ENCODE measurements at regions not wholly inside any gene's neighbourhood (a gene's known extent, or its start where the extent isn't known, plus 50 kb on each side); places are given as distances from the start of the nearest gene placed in this dataset.

DNA sequence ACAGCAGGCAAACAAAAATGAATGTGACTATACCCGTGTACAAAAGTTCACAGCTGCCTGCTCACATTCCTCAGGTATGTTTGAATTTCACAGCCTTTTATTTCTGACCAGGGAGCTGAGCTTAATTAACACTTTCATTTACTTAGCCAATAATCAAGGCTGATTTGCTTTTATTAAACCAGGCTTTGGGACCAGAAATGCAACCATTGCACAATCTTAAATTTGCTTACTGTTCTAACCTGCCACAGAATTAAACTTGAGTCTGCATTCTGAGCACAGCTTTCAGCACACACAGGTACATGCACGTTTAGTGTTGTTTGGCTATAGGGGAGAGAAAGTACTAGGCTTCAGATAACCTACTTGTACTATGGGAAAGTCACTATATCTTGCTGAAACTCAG lies 372.4 kb upstream of the ATP5MC3 start:
- no peak for DNase-seq

DNA sequence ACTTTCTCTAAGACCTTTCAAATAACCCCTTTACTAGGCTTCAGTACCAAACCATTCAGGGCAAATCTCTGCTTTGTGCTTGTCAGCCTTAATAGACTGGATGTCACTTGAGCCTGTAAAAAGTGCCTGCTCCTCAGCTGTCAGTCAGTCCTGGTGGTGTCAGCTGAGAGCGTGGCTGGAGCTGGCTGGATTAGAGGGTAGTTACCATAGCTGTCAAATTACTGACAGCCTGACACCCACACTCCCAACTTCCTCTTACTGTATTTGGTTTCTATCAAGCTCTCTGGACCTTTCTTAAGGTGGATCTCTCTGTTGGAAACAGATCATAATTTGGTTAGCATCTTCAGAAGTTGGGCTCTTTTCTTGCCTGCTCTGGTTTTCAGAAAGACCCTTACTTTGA lies 371.4 kb upstream of the ATP5MC3 start:
- peak; percentile 82 for DNase-seq

DNA sequence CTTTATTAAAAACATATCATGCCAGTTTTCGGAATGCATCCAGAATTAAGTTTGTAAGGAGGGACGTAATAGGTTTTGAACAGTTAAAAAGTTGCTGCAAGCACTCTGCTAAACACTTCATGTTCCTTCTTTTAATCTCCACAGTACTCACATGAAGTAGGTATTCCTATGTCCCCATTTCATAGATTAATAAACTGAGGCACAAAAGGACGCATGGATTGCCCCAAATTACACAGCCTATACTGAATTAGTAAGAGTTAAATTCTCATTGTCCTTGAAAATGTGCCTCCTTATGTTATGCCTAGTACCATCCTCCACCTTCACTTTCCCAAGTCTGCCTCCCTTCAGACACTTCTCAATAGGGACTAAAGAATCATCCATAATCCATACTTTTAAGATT lies 358.9 kb upstream of the ATP5MC3 start:
- no peak for DNase-seq

DNA sequence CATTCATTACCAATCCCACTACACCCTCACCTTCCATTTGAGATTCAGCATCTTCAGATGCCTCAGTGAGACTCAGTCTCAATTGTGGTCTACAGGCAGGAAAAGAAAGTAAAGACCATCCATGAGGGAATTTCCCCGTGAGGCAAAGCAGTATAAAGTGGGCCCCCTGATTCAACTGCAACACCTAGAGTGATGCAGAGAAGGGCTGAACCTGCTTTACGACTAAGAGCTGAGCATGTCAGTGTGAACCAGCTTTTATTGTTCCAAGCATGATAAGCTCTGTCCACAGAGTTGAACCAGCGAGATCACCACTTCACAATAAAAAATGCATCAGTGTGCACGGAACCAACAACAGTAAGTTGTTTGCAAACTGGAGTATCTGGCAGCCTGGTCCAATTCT lies 357.6 kb upstream of the ATP5MC3 start:
- DNase-seq, result no peak

DNA sequence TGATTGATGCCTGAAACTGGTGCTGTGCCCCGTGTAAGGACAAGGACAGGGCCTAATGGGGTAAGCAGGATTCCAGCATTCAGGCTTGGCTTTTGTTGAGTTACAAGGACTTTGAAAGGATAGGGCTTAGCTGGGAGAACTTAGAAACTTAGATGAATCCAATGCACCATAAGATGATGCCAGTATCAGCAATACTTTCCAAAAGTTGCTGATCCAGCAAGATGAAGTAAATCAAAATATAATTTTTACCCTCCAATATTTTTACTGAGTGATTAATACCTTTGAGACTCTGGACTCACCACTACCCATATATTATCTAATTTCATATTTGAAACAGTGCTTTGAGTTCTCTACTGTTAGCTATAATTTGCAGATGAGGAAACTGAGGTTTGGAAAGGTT lies 354.5 kb upstream of the ATP5MC3 start:
- no peak for DNase-seq

DNA sequence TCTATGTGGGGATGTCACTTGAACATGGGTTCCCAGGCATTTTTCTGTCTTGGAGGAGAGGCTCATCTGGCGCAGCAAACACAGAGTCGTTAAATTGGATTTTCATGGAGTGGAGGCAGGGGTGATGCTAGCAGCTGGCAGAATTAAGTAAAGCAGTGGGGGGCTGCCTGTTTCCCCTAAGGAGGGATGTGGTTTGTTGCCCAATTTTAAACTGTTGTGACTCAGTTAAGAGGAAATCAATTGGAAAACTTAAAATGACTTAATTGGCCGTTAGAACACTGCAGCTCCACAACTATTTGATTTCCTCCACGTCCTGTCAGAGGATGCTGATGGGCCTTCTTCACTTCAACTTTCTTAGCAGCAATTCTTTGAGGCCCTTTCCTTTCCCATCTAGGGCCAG lies 354.1 kb upstream of the ATP5MC3 start:
- no peak for DNase-seq

DNA sequence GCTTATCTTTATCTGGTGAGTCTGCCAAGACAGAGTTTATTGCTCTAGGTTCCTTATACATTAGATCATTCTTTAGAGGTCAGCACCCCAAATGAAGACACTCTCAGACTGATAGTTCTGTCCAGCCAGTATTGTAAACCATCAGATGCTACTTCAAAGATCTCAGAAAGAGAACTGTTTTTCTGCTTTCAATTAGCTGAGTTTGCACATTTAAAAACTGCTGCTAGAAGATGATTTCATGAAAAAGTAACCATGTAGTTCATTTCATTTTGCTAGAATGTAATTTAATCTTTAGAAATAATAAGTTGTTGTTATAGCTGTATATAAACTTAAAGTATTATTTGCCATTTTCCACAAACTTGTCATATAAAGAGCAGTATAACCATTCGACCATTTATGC lies 344.5 kb upstream of the ATP5MC3 start:
- DNase-seq, result no peak

DNA sequence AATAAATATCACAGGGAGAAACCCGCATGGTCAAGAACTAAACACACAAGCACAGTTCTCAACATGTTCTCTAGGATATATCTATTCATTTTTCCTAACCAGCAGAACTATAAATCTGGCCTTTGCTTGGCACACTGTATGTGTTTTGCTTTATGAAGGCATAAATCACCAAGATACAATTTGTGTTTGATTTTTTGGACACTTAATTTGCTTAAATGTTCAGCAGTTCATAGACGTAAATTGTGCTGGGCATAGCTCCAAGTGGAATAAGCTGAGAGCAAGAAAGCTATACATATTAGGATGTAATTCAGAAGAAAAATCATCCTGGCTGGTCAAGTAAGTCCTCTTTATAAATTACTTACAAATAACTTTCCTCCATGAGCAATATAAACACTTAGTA lies 341.5 kb upstream of the ATP5MC3 start:
- no peak for DNase-seq

DNA sequence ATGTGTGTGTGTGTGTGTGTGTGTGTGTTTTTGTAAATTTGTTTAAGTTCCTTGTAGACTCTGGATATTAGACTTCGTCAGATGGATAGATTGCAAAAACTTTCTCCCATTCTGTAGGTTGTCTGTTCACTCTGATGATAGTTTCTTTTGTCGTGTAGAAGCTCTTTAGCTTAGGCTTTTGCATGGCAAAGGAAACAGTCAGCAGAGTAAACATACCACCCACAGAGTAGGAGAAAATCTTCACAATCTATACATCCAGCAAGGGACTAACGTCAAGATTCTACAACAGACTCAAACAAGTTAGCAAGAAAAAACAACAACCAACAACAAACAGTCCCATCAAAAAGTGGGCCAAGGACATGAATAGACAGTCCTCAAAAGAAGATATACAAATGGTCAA lies 336.7 kb upstream of the ATP5MC3 start:
- DNase-seq, result no peak

DNA sequence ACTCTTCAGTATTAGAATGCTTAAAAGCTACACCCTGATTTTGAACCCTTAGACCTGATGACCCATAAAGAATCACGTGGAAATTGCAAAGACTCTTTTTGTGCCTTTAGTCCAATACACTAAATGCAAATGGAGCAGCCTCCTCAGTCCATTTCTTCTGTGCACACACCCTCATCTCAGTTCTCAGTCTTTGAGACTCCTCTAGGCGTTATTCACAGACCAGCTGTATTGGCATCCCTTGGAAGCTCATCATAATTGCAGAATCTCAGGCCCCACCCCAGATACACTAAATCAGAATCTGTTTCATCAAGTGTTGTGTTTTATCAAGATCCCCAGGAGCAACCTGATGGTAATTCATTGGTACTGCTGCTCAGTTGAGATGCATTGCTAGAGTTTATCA lies 335.0 kb upstream of the ATP5MC3 start:
- no peak for DNase-seq

DNA sequence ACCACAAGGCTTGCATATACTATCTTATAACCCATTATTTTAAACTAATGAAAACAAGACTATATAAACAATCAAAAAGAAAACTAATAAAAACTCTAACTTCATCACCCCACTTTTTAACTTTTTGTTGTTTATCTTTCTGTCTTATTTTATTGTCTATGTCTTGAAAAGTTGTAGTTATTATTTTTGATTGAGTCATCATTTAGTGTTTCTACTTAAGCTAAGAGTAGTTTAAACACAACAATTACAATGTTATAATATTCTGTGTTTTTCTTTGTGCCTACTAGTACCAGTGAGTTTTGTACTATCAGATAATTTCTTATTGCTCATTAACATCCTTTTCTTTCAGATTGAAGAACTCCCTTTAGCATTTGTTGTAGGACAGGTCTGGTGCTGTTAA lies 318.7 kb upstream of the ATP5MC3 start:
- no peak for DNase-seq

DNA sequence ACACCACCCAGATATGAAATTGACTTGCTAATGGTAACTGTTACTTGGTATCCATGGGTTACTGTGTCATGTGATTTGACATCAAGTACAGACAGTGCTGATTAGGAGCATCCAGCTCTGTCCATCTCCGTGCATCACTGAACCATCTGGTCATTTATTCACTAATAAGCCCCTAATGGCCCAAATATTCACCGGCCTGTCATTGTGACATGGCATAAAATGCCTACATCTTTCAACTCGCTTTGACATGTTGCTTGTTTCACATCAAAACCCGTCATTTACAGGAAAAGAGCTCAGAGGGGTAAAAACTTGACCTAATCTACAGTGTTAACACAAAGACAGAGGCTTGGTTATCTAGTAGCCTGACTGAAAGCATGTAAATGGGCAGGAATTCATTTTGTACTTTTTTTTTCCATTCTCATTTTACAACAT lies 308.9 kb upstream of the ATP5MC3 start:
- no peak for DNase-seq

DNA sequence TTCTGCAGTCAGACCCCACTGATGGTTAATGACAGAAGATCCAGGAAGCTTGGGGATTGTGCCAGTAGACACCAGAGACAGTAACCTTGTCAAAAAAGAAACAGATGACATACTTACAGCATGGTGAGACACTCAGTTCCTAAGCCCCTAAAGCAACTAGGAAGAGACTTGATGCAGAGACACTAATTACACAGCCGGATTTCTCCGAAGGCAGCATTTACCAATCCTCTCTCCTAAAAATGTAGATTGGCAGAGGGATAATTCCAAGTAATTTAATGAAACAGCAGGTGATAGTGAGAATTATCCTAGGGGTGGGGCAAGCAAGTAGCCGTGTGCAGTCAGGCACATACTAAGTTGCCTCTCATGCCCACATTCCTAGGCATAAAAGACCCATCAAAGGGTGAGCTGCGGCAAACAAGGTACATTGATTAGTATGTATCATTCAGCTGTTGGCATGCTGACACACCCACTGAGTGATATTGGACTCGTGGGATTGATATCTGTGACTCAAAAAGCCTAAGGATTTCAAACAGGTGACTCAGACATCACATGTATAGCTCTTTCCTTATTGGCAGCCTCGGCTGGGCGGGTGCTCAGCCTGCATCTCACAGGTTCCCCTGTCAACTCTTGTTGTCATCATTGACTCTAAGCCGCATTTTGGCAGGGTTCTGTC lies 296.7 kb upstream of the ATP5MC3 start:
- DNase-seq, result no peak

DNA sequence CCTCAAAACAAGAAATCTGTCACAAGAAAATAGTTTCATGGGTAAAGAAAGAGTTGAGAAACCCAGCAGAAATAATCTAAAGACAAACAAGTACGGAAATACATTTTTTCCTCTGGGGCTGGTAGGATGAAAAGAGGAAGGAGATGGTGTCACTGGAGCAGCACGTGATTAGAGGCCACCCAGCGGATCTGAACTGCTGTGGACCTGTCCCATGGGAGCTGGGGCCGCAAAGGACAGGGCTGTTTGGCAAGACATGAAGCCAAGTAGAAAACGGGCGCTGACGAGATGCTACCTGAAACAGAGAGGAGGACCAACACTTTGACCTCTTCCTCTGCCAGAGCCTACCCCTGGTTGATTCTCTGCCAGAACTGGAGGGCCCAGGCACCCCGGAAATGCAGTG lies 295.4 kb upstream of the ATP5MC3 start:
- peak; percentile 39 for DNase-seq

DNA sequence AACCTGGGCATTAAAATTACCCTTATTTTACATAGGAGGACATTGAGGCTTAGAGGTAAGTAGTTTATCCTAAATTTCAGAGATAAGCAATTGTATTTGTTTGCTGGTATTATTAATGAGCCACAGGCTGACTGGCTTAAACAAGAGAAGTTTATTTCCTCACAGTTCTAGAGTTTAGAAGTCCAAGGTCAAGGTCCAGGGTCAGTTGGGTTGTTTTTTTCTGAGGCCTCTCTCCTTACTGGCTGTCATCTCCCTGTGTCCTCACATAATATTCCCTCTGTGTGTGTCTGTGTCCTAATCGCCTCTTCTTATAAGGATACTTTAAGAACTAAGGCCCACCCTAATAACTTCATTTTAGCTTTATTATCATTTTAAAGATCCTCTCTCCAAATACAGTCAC lies 294.9 kb upstream of the ATP5MC3 start:
- DNase-seq, result no peak

DNA sequence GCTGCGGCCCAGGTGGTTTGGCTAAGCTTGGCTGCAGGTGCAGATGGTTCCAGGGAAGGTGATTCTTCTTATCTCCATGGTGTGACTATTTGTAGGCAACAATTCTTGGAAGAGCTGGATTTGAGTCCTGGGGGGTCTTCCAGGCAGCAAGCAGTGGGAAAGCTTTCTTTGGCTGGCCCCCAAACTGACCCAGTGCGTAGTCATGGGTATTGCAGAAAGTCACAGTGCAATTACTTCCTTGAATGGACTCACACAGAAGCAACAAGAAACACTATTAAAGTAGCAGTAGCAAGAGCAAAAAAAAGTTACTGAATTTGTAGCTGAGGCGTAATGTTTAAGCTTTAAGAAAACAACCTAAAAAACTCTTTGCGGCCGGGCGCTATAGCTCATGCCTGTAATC lies 293.6 kb upstream of the ATP5MC3 start:
- DNase-seq, result no peak

DNA sequence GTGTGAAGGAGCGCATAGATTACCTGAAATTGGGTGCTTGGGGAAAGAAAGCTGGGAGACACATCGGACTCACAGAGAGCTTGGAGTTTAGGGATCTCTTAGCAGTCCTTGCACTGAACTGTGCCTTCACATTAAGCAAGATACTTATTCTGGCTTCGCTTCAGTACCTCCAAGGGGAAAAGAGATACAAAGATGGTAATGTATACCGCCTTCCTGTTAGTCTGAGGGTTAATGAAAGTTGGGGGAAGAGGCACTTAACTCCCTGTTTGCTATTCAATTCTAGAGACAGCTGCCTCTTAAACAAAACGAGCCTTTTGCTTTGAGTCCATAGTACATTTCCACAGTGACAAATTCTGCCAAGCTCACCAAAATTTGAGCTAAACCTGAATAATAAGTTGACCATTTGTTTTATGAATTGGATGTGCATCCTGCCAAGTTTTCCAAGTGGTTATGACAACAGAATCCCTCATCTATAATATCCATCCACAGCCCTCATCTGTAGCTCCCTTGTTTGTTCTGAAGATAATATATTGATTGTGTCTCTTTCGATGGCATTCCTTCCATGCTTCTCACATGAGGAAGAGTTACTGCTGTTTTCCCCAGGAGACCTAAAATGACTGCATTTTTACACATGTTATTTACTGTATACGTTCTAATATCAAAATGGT lies 287.1 kb upstream of the ATP5MC3 start:
- DNase-seq, result no peak

DNA sequence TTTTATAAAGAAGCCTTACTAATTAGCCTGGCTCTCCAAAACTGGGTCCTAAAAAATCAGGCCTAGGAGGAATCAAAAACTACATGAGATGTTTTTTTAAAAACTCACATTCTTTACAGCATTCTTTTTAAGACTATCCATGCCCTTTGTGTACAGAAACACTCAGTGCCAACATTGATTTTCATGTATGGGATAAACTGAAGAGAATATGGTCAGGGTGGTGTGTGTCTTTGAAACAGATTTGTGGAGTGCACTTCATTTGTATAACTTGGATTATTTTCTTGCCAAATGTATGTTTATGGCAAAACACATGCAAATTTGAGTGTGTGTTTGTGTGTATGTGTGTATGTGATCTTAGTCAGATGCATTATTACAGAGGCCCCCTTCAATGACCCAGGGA lies 283.6 kb upstream of the ATP5MC3 start:
- DNase-seq, result no peak

DNA sequence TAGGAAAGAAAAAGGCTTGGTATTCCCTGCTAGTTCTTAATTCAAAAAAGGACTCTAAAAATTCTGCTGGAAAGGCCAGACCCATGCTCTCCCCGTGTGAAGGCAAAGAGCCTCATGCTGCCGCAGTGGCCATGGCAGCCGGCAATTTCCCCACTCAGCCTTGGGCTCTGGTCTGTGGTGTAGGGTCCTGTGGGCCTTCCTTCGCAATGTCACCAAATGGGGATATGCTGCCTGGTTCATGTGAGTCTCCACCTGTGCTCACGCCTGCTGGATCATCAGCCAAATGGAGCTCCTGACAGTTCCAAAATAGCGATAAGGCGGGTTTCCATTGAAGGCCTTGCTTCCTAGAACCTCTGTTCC lies 282.8 kb upstream of the ATP5MC3 start:
- no peak for DNase-seq

DNA sequence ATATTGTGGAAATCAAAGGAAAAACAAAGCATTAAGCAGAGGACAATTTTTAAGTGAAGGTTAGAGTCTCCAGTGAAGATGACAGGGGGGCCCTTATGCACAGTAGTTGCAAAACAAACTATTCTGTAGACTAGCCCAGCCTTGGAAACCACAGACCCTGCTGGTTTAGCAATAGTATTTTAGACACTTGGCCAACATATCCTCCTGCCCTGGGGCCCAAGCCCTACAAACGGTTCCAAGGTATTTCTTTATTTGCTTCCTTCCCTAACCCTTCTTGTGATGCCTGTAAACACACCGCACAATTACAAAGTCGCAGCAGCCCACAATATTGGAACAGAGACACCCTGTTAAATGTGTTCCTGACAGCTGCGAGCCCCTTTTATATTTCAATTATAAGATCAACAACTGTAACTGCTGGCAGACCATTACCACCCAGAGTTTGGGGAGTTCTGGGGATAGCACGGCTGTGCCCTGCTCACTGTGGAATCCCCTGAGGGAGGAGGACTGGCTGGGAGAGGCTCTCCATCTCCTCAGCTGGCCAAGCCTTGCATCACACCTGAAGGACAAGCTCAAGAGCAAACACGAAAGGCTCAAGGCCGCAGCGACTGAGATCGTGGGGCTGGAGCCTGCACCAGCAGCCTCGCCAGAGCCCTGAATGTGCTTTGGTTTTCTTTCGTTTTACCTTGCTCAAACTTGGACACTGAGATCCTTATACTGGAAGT lies 282.2 kb upstream of the ATP5MC3 start:
- DNase-seq, result no peak

DNA sequence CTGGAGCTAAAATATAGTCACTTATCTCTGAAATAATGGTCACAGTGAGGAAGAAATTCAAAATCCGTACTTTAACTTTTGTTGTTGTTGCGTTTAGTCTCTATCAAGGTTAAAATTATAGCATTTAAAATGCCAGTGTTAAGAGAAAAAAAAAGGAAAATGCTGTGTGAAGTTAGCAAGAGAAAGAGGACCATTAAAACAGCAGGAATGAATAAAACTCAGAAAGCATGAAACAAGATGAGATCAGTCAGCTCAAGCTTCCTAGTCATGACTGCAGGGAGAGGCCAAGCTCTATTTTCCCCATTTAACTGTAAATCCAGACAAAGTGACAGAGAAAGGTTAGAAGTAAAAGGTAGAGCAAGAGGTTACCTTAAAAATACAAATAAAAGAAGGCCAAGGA lies 281.7 kb upstream of the ATP5MC3 start:
- DNase-seq, result no peak

DNA sequence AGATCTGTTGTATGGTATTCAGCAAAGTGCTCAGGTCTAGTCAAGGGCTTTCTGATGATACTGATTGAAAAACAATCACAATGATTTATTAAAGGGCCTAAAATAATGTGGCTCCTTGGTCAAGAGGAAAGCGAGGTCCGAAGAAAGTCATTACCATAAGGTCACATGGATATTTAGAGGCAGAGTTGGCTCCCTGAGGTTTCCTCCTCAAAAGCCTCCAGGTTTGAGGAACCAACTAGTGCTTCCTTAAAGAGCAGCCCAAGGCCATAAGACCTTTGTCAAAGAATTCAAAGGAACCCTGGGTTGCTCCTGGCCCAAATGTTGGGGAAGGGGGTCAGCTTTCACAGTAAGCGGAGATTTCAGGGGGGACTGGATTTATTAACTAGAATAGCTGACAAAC lies 280.7 kb upstream of the ATP5MC3 start:
- no peak for DNase-seq

DNA sequence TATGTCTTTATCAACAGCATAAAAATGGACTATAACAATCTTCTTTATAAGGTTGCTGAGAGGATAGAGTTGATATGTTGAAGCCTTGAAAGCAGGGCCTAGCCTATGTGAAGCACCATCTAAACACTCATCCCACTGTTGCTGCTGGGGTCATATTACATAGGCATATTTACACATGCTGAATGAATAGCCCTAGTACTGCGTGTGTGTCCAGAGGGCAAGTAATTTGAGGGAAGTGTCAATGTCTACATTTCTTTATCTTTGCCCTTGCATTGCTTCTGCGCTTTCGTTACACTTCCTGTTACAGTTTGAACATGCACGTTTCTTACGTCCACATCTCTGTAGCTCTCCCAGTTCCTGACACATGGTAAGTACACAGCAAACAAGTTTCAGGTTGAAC lies 280.3 kb upstream of the ATP5MC3 start:
- no peak for DNase-seq

DNA sequence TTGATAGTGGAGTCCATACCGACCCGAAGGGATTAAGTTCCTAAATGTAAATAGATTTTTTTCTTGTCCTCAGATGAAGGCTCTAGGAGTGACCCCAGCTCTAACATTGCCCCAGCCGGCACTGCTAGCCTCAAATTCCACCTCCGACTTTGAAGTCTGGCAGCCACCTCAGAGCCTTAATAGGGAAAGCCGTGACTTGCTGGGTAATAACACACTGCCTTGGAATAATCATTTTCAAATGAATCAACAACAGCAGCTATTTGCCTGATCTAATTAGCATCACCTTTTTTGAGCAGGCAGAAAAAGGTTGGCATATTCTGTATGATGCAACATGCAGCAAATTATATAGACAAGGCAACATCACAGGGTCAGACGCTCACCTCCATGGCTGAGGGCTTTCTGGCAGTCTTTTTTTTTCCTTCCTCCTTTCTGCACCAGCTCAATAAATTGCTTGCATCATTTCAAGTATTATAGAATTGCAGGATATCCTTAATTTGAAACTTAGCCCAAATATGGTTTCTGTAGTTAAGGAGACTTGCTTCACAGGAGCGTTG lies 276.5 kb upstream of the ATP5MC3 start:
- DNase-seq, result no peak

All from inflammatory macrophage treated with lipopolysaccharide for 4 hours (primary cell).